IMR-90 (cell line): ENCODE measurements at regions not wholly inside any gene's neighbourhood (a gene's known extent, or its start where the extent isn't known, plus 50 kb on each side); places are given as distances from the start of the nearest gene placed in this dataset.

Experiments used
- ATAC-seq: fragments of 200-7000 bp; cut with Tn5 transposase; 2 replicates; pipeline ENCODE4 v1.9.1; 2020; ENCODE audit warnings: low read depth, mild to moderate bottlenecking, moderate library complexity
- BruUV-seq: library from RNA; stranded (reverse); fragments of 400-500 nt; replicated peaks from 2 replicates; lab custom pipeline; 2021; lab: Mats Ljungman, UMichigan
- CTCF ChIA-PET: fragments of 300-600 bp; formaldehyde crosslinking; extraction: SDS; loops from one replicate; lab custom pipeline; 2021; ENCODE audit warnings: antibody characterized with exemption; lab: Yijun Ruan, JAX
- POLR2A ChIA-PET: fragments of 300-600 bp; sonication (Branson Sonifier 250); formaldehyde crosslinking; loops from one replicate; lab custom pipeline; 2022; ENCODE audit warnings: antibody characterized with exemption; ENCODE audit not compliant: unreplicated experiment; lab: Charles Lee
- DNase-seq: peaks from one replicate; pipeline ENCODE4 v3.0.0; 2013
- H2AFZ ChIP-seq: replicated peaks from 2 replicates; pipeline ENCODE3; 2013; ENCODE audit warnings: low read length, mild to moderate bottlenecking; ENCODE audit not compliant: poor library complexity
- H2AK5ac ChIP-seq: 2 replicates; pipeline ENCODE4 v1.6.1; 2013; ENCODE audit warnings: low read depth, low read length, inconsistent platforms
- H2AK9ac ChIP-seq: replicated peaks from 2 replicates; pipeline ENCODE3; 2013; ENCODE audit warnings: mild to moderate bottlenecking, low read depth, low read length, moderate library complexity; ENCODE audit not compliant: poor library complexity
- H2BK120ac ChIP-seq: 2 replicates; pipeline ENCODE4 v1.6.1; 2013; ENCODE audit warnings: low read depth, low read length, inconsistent platforms
- H2BK15ac ChIP-seq: 3 replicates; pipeline ENCODE4 v1.6.1; 2013; ENCODE audit warnings: low read depth, low read length, inconsistent platforms
- H2BK20ac ChIP-seq: 2 replicates; pipeline ENCODE4 v1.6.1; 2013; ENCODE audit warnings: low read depth, mild to moderate bottlenecking, inconsistent platforms, low read length, moderate library complexity
- H2BK5ac ChIP-seq: 2 replicates; pipeline ENCODE4 v1.6.1; 2013; ENCODE audit warnings: mild to moderate bottlenecking, low read depth, low read length, inconsistent platforms; ENCODE audit not compliant: poor library complexity, severe bottlenecking
- H3K14ac ChIP-seq: replicated peaks from 2 replicates; pipeline ENCODE4 v1.6.1; 2013; ENCODE audit warnings: low read depth, low read length, inconsistent platforms
- H3K18ac ChIP-seq: 2 replicates; pipeline ENCODE4 v1.6.1; 2013; ENCODE audit warnings: low read depth, low read length, control low read depth
- H3K23ac ChIP-seq: 2 replicates; pipeline ENCODE4 v1.6.1; 2013; ENCODE audit warnings: low read depth, low read length, inconsistent platforms
- H3K27ac ChIP-seq: 2 replicates; pipeline ENCODE4 v1.5.1; 2013; ENCODE audit warnings: mild to moderate bottlenecking, control low read depth, low read length; ENCODE audit not compliant: insufficient read depth
- H3K27me3 ChIP-seq: 2 replicates; pipeline ENCODE4 v1.6.1; 2013; ENCODE audit warnings: low read length; ENCODE audit not compliant: control insufficient read depth, insufficient read depth
- H3K36me3 ChIP-seq: 2 replicates; pipeline ENCODE4 v1.6.1; 2013; ENCODE audit warnings: low read length, mixed read lengths; ENCODE audit not compliant: control insufficient read depth, insufficient read depth
- H3K4ac ChIP-seq: 2 replicates; pipeline ENCODE4 v1.6.1; 2013; ENCODE audit warnings: low read depth, low read length, inconsistent platforms
- H3K4me1 ChIP-seq: 2 replicates; pipeline ENCODE4 v1.6.1; 2013; ENCODE audit warnings: low read length, mixed read lengths; ENCODE audit not compliant: control insufficient read depth, insufficient read depth
- H3K4me2 ChIP-seq: 2 replicates; pipeline ENCODE4 v1.6.1; 2013; ENCODE audit warnings: low read depth, mild to moderate bottlenecking, control low read depth, low read length, moderate library complexity
- H3K4me3 ChIP-seq: 2 replicates; pipeline ENCODE4 v1.5.1; 2013; ENCODE audit warnings: low read depth, mild to moderate bottlenecking, control low read depth, low read length, moderate library complexity; ENCODE audit not compliant: insufficient read depth
- H3K56ac ChIP-seq: 2 replicates; pipeline ENCODE4 v1.6.1; 2013; ENCODE audit warnings: low read length, inconsistent platforms; ENCODE audit not compliant: insufficient read depth; ENCODE audit errors: extremely low read depth
- H3K79me1 ChIP-seq, 2 experiments: 2 replicates each; pipeline ENCODE4 v1.6.1; 2013; ENCODE audit warnings: low read length in 2 of 2, inconsistent platforms in 1 of 2, low read depth in 1 of 2
- H3K9ac ChIP-seq: 2 replicates; pipeline ENCODE4 v1.6.1; 2013; ENCODE audit warnings: low read depth, low read length, control low read depth
- H3K9me1 ChIP-seq: 2 replicates; pipeline ENCODE4 v1.6.1; 2013; ENCODE audit warnings: low read length, inconsistent platforms; ENCODE audit not compliant: insufficient read depth
- H3K9me3 ChIP-seq: 2 replicates; pipeline ENCODE4 v1.6.1; 2013; ENCODE audit warnings: low read length; ENCODE audit not compliant: control insufficient read depth, insufficient read depth
- H4K20me1 ChIP-seq: 2 replicates; pipeline ENCODE4 v1.6.1; 2013; ENCODE audit warnings: low read length, inconsistent platforms; ENCODE audit not compliant: insufficient read depth
- H4K5ac ChIP-seq: 2 replicates; pipeline ENCODE4 v1.6.1; 2013; ENCODE audit warnings: mild to moderate bottlenecking, low read depth, low read length, control low read depth
- H4K8ac ChIP-seq, 2 experiments: 2 replicates each; pipeline ENCODE4 v1.6.1; 2013; ENCODE audit warnings: low read depth in 2 of 2, low read length in 2 of 2, control low read depth in 1 of 2, inconsistent platforms in 1 of 2
- H4K91ac ChIP-seq: 2 replicates; pipeline ENCODE4 v1.6.1; 2013; ENCODE audit warnings: low read depth, low read length, inconsistent platforms; ENCODE audit not compliant: insufficient read depth
- BHLHE40 ChIP-seq: fragments of 150-350 bp; IDR thresholded peaks from 2 replicates; pipeline ENCODE4 v1.6.1; 2016; ENCODE audit warnings: mild to moderate bottlenecking, low read depth, low read length
- CEBPB ChIP-seq: IDR thresholded peaks from 2 replicates; pipeline ENCODE4 v1.6.1; 2012; ENCODE audit warnings: low read depth, low read length, improper control_type of control experiment
- CHD1 ChIP-seq: IDR thresholded peaks from 2 replicates; pipeline ENCODE4 v1.6.1; 2012; ENCODE audit warnings: low read depth, low read length, improper control_type of control experiment
- CTCF ChIP-seq: conservative IDR thresholded peaks from 2 replicates; pipeline ENCODE4 v1.5.1; 2012; ENCODE audit warnings: mild to moderate bottlenecking, low read depth, low read length, improper control_type of control experiment
- ELK1 ChIP-seq: fragments of 150-350 bp; IDR thresholded peaks from 2 replicates; pipeline ENCODE4 v1.6.1; 2016; ENCODE audit warnings: low read depth, mild to moderate bottlenecking, low read length, moderate library complexity, borderline replicate concordance
- FOS ChIP-seq: fragments of 150-350 bp; IDR thresholded peaks from 2 replicates; pipeline ENCODE4 v1.6.1; 2016; ENCODE audit warnings: low read depth, low read length
- MAFK ChIP-seq: IDR thresholded peaks from 2 replicates; pipeline ENCODE4 v1.6.1; 2012; ENCODE audit warnings: low read depth, low read length, improper control_type of control experiment
- MAZ ChIP-seq: IDR thresholded peaks from 2 replicates; pipeline ENCODE4 v1.6.1; 2012; ENCODE audit warnings: low read depth, mild to moderate bottlenecking, low read length, improper control_type of control experiment, moderate library complexity, borderline replicate concordance
- MXI1 ChIP-seq: IDR thresholded peaks from 2 replicates; pipeline ENCODE4 v1.6.1; 2012; ENCODE audit warnings: low read depth, mild to moderate bottlenecking, low read length, moderate library complexity, borderline replicate concordance
- NFE2L2 ChIP-seq: fragments of 150-350 bp; IDR thresholded peaks from 2 replicates; pipeline ENCODE4 v1.6.1; 2016; ENCODE audit warnings: low read depth, mild to moderate bottlenecking, low read length
- POLR2A ChIP-seq: IDR thresholded peaks from 2 replicates; pipeline ENCODE4 v1.6.1; 2012; ENCODE audit warnings: mild to moderate bottlenecking, low read depth, low read length
- RAD21 ChIP-seq: IDR thresholded peaks from 2 replicates; pipeline ENCODE4 v1.6.1; 2012; ENCODE audit warnings: low read length, improper control_type of control experiment
- RCOR1 ChIP-seq: IDR thresholded peaks from 2 replicates; pipeline ENCODE4 v1.6.1; 2012; ENCODE audit warnings: mild to moderate bottlenecking, low read length, improper control_type of control experiment; ENCODE audit not compliant: insufficient replicate concordance
- RFX5 ChIP-seq: IDR thresholded peaks from 2 replicates; pipeline ENCODE4 v1.8.0; 2012; ENCODE audit warnings: low read depth, mild to moderate bottlenecking, low read length, moderate library complexity
- SMC3 ChIP-seq: fragments of 150-350 bp; IDR thresholded peaks from 2 replicates; pipeline ENCODE4 v1.6.1; 2016; ENCODE audit warnings: low read depth, mild to moderate bottlenecking, antibody characterized with exemption, low read length, moderate library complexity
- USF2 ChIP-seq: fragments of 150-350 bp; IDR thresholded peaks from 2 replicates; pipeline ENCODE4 v1.6.1; 2017; ENCODE audit warnings: mild to moderate bottlenecking, antibody characterized with exemption, low read length, low read depth
- WGBS, 2 experiments: methylation state at CpG; one replicate each; pipeline versions ENCODE4 v1.1.5 to v1.1.7; 2013; ENCODE audit warnings: missing lambda C conversion rate in 2 of 2; ENCODE audit not compliant: insufficient read length in 1 of 2; ENCODE audit errors: extremely low coverage in 2 of 2; 5-methylcytosine and 5-hydroxymethylcytosine counted together
- dilution Hi-C: fragments of 300-500 bp; cut with HindIII; formaldehyde crosslinking; loops from one replicate; pipeline ENCODE4 v1.14.3; 2018; ENCODE audit warnings: low sequenced_read_pairs; ENCODE audit not compliant: unreplicated experiment
- in situ Hi-C: fragments of 300-500 bp; cut with MboI; formaldehyde crosslinking; loops from 3 replicates; pipeline ENCODE4 v1.14.3; 2019; ENCODE audit warnings: low sequenced_read_pairs, inconsistent platforms, mixed read lengths
- intact Hi-C: fragments of 100-400 bp; cut with micrococcal nuclease; formaldehyde crosslinking; loops from 2 replicates; pipeline ENCODE4 v1.10.0; 2022

- CTCF ChIA-PET: no interaction called here
- in situ Hi-C loops: no loop called here
Measured at GRCh38 chr2:83478037-83478436, 981.0 kb downstream of the SUCLG1 start.

More at GRCh38 chr2:83478037-83478436, 981.0 kb downstream of the SUCLG1 start:
- no peaks in the 10 kb centered on the region for H3K27me3 ChIP-seq
- H3K14ac ChIP-seq: no peak overlapping the region
- H3K4me2 ChIP-seq: no peak overlapping the region
- ATAC-seq (no peak), DNase-seq (no peak)
- H3K9me3 ChIP-seq: no peaks in the 10 kb centered on the region
- H4K5ac ChIP-seq: no peak overlapping the region
- no peak overlapping the region for H3K56ac ChIP-seq
- H3K79me1 ChIP-seq: no peaks in the 10 kb centered on the region
- no peak overlapping the region for H3K18ac ChIP-seq
- H3K9me1 ChIP-seq: no peaks in the 10 kb centered on the region
- no peak overlapping the region for H4K91ac ChIP-seq
- no peak overlapping the region for H4K8ac ChIP-seq
- H3K4ac ChIP-seq: no peak overlapping the region
- no peak overlapping the region for H2BK5ac ChIP-seq
- H2BK15ac ChIP-seq: no peak overlapping the region
- no peaks in the 10 kb centered on the region for H3K36me3 ChIP-seq
- H3K9ac ChIP-seq: no peak overlapping the region
- dilution Hi-C loops (no loop called here), intact Hi-C loops (no loop called here)
- H2AK5ac ChIP-seq: no peak overlapping the region
- H2AFZ ChIP-seq: no peak overlapping the region
- H4K20me1 ChIP-seq: no peaks in the 10 kb centered on the region
- no peak for TF ChIP-seq BHLHE40
- no peak for TF ChIP-seq NFE2L2
- no peak for TF ChIP-seq MAZ
- no peak for TF ChIP-seq RAD21
- no peak for TF ChIP-seq ELK1
- no peak for TF ChIP-seq RCOR1
- no peak for TF ChIP-seq USF2
- TF ChIP-seq SMC3: no peak
- TF ChIP-seq CEBPB: no peak
- no peak for TF ChIP-seq RFX5
- no peak for TF ChIP-seq FOS
- no peak for TF ChIP-seq MXI1
- TF ChIP-seq CHD1: no peak
- no peak for TF ChIP-seq MAFK
- no peak for TF ChIP-seq CTCF
- TF ChIP-seq POLR2A: no peak
- WGBS, 2 experiments: no CpG with 5 or more reads among the region's 4 CpGs
- H3K23ac ChIP-seq: no peak overlapping the region
- no peaks in the 10 kb centered on the region for H3K4me1 ChIP-seq
- no peak overlapping the region for H3K27ac ChIP-seq
- POLR2A ChIA-PET: no interaction called here
- no TSS peak for BruUV-seq
- H2AK9ac ChIP-seq: no peak overlapping the region
- H2BK20ac ChIP-seq: no peak overlapping the region
- no peak overlapping the region for H2BK120ac ChIP-seq
- no peak overlapping the region for H3K4me3 ChIP-seq
